Dedifferentiated amniotic fluid mesenchymal stem cell (primary cell): ENCODE measurements at regions not wholly inside any gene's neighbourhood (a gene's known extent, or its start where the extent isn't known, plus 50 kb on each side); places are given as distances from the start of the nearest gene placed in this dataset.

Experiments
- DNase-seq: peaks from one replicate; pipeline ENCODE4 v3.0.0-alpha.2; 2016; ENCODE audit errors: extremely low spot score

DNA sequence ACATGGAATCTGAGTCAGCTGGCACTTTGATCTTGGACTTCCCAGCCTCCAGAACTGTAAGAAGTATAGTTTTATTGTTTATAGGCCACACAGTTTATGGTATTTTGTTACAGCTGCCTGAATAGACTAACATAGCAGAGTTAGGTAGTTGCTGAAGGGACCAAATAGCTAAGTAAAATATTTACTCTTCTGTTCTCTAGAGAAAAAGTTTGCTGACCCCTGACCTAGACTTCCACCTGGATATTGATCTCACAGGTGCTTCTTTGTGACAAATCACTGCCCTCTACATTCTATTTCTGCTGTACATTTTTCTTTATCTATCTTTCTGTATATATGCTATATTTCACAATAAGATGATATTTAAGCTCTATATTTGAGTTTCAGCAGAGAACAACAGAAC lies 212.5 kb downstream of the CSNK2A3 start:
- no peak for DNase-seq

DNA sequence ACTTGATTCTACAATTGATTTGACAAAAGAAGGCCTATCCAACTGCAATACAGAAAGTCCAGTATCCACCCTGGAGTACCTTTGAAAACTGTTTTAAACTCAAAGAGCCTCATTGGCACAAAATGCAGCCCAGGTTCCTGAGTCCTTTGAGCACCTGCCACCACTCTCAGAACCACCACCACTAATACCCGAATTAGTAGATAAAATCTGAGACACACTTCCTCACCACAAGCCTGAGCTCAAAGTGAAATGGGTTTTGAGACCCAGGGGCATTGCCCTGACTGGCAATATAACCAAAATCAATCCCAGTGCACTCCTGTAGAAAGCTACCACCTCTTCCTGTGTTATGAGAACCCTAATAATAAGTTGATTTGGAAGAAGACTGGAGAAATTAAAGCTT lies 215.7 kb downstream of the CSNK2A3 start:
- no peak for DNase-seq

DNA sequence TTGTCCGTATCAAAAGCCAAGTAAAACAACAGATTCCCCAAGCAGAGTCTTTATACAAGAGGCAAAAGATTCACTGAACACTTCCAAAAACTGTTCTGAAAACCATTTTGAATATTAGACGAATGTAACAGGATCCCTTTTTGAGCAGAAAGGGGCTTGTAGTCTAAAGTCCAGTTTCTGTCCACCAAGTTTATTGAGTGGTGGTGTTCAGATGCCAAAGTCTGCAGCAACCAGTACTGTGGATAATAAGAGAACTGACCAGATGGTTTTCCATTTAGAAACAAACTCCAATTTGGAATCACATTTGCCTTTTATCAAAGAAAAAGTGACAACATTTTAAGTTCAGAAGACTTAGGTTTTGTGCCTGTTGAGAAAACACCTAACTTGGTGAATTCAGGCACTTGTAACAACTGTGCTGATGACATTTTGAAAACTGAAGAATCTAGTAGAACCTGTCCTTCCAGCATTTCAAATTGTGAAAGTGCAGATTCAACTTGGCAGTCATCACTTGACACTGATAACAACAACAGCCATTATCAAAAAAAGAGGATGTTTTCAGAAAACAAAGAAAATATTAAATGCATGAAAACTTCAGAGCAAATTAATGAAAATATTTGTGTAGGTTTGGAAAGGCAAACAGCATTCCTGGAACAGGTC lies 217.1 kb downstream of the CSNK2A3 start:
- no peak for DNase-seq

DNA sequence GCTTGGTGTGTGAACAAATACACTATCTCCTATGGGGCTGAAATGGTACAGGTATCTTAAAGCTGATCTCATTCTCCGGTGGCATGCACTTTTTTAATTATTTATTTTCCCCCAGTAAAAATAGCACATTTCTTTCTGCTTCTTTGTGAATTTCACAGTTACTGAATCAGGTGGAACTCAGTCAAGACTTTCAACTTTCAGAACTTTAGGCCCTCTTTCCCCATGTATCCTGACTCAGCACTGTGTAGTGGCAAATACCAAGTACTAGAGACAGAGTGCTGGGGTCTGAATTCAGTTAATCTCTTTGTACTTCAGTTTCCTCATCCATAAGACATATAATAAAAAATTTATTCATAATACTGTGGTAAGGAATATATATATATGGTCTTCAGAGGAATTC lies 223.9 kb downstream of the CSNK2A3 start:
- DNase-seq = no peak

DNA sequence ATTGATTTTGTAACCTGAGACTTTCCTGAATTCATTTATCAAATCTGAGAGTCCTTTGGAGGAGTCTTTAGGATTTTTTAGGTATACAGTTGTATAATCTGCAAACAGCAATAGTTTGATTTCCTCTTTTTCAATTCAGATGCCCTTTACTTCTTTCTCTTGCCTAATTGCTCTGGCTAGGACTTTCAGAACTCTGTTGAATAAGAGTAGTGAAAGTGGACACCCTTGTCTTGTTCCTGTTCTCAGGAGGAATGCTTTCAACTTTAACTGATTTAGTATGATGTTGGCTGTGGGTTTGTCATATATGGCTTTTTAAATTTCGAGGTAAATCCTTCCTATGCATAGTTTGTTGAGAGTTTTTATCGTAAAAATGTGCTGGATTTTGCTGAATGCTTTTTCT lies 227.4 kb downstream of the CSNK2A3 start:
- DNase-seq = no peak

DNA sequence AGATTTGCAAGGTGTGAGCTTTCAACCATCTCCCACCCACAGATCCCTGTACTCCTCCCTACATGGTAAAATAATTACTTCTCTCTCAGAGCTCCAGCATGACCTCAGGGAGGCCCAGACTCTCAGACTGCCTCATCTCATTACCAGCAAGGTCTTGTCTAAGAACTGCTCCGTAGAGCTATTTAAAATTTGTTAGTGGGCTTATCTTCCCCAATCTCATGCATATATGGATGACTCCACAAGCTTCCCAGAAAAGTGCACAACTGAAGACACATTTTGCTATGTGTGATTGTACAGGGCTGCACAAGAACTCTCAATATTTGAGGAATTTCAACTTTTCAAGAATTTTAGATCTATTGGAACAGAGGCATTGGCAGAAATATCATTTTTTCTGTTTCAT lies 230.3 kb downstream of the CSNK2A3 start:
- DNase-seq = no peak

DNA sequence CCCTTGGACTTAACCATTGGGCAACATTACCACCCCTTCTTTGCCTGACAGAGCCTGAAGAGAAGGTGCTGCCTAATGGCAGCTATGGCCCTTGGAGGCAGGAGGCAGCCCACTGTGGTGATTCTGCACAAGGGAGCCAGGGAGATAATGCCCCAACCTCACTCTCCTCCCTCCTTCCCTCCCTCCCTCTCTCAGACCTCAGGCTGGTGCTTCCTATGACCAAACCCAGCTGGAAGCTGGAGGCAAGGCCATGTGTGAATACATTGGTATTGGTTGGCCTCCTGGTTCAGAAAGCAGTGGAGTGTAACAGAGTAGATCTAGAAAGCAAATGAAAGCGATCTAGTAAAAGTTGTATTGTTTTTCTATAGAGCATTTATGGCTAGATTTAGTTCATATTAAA lies 233.1 kb downstream of the CSNK2A3 start:
- no peak for DNase-seq

DNA sequence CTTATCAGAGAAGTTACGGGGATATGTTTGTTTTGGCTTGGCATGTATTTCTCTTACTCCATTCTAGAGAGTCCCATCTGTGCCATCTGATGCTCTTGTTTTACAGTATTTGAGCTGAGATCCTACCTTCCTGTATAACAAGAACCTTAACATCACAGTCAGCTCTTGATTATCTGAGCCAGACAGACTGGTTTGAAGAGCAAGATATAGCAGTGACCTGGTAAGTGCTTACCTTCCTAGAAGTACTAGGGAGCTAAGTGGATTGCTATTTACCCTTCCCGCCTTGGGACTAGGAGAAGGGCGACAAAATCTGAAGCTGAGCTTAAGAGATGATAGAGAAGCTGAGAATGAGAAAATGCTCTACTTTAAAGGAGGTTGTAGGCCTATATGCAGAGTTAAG lies 235.3 kb downstream of the CSNK2A3 start:
- DNase-seq = no peak

DNA sequence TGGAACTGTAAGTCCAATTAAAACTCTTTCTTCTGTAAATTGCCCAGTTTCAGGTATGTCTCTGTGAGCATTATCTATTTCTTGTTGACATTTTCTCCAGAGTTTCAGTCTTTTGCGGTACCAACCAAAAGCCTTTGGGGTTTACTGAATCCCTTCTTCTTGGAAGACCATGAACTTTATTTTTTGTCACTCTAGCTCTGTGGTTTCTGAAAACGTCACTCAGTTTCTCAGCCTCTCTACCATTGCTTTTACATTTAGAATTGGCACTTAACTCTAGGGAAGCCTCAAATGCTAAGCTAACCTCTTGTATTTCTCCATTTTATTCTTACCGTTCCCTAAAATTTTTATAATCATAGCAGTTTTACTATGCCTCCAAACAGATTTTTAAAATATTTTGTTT lies 237.6 kb downstream of the CSNK2A3 start:
- DNase-seq = no peak

DNA sequence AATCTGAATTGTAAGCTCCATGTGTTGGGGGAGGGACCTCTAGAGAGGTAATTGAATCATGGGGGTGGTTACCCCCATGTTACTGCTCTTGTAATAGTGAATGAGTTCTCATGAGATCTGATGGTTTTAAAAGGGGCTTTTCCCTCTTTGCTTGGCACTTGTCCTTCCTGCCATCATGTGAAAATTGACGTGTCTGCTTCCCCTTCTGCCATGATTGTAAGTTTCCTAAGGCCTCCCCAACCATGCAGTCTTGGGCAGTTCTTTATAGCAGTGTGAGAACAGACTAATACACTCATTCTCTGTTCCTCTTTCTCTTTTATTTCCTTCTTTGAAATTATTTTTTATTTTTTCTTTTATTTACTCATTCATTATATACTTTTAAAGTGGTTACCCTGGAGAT lies 239.4 kb downstream of the CSNK2A3 start:
- DNase-seq = no peak

DNA sequence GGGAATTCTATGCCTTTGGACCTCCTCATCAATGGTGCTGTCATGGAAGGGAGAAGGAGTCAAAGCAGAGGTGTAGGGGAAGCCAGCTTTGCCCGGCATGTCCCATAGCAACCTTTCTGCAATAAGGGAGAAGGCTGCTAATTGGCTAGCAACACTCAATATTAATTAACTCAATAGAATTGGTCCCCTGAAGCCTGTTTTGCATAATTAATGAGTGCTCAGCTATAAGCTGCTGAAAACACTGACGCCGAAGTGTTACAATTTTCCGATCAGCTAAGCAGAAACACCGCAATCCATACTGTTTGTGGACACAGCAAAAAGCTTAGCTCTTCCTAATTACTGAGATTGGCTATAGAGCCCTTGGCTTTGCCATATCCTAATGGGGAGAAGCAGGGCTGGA lies 245.0 kb downstream of the CSNK2A3 start:
- DNase-seq = no peak

DNA sequence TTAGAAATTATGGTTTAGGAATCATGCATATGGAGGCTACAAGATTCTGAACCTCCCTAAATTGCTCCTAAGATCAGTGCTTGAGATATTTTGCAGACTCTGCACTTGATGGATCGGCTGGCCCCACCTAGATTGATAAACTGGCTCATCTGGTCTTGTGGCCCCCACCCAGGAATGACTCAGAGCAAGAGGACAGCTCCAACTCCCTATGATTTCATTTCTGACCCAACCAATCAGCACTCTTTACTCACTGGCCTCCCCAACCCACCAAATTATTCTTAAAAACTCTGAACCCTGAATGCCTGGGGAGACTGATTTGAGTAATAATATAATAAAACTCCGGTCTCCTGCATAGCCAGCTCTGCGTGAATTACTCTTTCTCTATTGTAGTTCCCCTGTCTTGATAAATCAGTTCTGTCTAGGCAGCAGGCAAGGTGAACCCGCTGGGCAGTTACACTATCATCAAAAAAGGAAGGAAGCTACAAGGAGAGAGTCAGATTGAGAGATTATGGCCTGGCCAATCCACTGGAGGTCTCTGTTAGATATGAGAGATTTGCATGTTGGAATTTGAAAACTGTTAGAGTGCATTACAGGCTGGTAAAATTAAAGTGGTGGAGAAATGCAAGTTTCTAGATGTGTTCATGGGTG lies 245.8 kb downstream of the CSNK2A3 start:
- no peak for DNase-seq

DNA sequence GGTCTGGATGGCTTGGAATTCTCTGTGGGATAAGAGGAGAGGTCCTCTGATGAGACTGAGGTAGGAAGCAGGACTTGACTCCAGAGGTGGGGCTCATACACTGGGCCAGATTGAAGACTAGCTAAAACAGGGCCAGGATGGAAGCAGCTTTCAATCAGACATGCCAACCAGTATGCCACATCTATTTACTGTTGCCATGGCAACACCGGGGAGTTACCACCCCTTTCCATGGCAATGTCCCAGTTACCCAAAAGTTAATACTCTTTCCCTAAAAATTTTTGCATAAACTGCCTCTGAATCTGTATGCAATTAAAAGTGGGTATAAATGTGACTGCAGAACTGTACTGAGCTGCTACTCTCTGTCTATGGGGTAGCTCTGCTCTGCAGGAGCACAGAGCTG lies 247.5 kb upstream of the ZBED5 start:
- no peak for DNase-seq

DNA sequence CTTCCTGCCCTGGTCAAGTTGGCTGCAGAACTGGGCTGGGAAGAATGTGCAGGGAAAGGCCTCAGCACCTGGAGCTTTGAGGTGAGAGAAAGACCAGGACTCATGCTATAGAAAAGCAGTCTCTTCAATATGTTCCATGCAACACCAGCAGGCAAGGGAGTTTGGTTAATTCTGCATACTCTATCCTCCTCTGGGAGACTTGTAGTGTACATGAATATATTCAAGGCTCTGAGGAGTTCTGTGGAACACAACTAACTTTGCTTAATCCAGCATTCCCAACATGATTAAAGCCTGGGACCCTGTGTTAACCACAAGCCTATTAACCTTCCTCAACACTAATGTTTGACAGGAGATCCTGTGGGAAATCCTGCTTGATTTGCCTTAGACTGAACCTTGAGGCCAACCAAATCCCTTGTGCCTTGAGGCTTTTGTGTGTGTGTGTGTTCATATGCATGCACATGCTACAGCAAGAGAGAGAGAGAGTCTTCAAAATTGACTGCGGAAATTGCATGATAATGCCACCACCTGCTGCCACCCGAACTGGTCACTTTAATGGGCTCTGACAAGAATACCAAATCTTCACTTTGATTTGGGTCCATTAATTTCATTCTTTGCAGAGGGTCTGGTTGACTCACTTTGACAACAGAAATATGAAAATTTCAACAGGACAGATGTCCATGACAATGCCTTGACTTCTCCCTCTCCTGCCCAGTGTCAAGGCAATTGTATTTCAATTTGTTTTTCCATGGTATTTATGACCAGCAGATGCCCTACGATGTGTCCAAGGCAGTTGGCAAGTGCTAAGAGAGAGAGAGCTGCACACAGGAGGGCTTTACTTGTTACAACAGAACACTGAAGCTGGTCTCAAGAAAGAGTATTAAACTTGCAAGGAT lies 238.2 kb upstream of the ZBED5 start:
- DNase-seq = no peak

DNA sequence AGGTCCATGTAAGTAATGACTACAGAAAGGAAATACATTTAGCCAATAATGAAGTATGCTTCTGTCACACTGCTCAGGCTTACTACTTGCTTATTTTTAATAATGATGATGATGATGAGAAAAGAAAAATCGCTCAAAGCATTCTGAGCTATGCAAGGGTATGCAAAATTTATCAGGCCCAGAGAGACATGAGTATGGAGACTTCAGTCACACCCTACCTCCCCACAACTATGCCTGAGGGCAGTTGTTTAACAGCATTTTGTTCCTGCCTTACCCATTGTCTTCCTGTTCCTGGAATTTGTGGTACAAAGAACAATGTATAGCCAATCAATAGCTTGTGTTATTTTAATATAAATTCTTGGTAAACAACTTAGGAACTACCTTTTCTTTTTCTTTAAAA lies 232.6 kb upstream of the ZBED5 start:
- DNase-seq = no peak

DNA sequence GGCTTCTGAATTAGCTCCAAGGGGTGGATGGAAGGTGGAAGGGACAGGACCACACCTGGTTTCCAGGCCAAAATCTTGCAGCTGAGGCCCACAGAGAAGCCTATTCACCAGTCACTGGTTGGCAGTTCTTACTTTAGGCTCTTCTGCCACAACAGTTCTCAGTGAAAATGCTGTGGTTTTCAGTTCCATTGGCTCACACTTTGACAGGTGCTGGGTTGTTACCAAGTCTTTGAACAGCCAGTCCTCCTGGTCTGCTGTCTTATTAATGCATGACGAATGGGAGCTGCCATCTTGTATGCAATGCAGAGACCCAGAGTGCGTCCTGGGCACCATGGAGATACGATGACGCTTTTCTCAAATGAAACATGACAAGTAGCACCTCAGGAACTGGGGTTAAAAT lies 232.0 kb upstream of the ZBED5 start:
- DNase-seq = no peak

DNA sequence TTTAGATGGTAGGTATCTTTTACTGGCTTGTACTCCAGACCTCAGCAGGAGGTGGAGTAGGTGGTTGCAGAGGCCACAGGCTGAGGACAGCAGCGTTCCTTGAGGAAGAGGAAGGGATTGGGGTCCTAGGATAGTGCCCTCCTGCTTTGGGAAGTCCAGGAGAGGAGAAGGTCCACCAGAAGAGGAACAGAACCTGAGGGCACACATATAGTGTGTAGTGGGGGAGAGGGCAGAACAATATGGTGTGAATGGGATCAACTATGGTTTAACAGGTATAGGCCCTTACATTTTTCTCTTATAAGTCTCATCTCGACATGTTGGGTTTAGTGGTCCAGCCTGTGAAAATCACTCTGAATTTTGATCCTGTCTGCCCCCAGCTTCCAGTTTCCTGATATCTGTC lies 229.1 kb upstream of the ZBED5 start:
- DNase-seq = no peak

DNA sequence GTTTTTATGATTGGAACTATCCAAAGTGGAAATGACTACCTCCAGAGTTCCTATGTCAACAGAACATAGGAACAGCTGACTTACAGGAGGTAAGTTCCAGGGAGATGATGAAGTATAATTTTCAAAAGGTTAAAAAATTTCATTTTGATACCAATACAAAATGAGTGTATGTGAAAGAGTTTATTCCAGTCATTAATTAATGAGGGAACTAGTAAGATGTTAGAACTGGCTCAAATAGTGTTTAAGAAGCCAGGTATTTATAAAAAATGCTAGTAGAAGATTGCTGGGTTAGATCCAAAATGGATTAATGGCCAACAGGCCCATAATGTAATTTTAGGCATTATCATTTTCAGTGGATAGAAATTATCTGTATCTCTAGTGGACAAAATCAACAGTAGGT lies 227.7 kb upstream of the ZBED5 start:
- DNase-seq = no peak

DNA sequence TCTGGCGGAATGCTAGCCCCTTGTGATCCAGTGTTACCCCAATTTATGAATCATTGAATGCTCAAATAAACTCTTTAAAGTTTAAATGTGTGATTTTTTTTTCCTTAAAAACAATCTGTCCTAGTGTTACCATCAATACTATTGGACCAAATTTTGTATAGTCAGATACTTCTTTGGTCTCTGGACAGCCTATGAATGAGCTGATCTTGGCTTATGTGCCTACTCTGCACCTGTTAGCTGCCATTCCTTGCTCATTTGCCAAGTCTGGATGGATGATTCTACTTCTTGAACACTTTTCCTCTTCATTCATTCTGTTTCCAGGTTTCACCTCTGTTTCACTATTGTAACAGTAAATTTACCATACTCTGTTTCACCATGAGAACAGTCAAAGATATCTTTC lies 226.5 kb upstream of the ZBED5 start:
- no peak for DNase-seq

DNA sequence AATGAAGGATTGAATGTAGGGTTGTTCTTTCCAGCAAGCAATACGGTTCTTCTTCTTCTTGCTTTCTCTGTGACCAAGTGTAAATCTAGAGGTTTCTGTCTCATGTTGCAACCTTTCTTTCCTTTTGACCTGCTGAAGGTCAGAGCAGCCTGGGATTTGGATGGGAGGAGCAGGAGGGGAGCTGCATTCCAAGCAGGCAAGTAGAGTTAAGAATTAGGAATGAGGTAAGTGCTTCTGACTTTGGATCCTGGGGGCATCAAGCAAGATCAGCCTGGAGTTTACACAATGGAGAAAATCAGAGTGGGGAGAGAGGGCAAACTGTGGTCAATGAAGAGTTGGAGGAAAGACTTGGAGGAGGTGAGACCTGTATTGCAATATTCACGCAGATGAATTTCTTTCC lies 225.6 kb upstream of the ZBED5 start:
- DNase-seq = no peak

DNA sequence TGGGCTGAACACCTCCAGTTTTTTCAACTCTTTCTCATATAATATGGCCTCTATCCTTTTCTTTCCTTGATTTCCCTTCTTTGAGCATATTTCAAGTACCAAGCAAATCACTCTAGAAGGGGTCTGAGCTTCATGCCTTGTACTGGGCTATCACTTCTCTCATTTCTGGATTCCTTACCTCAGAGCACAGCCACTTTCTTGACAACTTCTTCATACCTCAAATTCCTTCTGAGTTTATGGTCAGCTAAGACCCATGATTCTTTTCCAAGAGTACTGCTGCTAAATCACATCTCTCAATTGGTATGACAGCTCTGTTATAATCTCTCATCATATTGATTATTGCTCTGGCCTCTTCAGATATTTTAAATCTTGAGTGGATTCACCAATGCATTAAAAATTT lies 224.8 kb upstream of the ZBED5 start:
- no peak for DNase-seq

DNA sequence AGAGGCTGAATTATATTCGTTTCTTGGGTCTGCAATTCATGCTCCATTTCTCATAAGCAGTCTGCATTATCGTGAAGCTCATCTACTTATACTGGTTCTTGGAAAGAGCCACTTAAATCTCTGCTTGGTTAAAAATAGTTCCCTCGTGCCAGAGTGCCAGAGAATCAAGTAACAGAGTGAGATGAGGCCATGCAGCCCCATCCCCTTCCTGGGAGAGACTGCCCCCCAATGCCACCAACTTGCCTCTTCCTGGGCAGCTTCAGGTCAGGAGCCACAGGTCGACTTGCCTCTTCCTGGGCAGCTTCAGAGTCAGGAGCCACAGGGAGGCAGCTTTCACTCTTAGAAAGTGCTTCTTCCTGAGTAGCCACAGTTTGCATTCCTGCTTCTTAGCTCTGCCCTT lies 223.9 kb upstream of the ZBED5 start:
- no peak for DNase-seq

DNA sequence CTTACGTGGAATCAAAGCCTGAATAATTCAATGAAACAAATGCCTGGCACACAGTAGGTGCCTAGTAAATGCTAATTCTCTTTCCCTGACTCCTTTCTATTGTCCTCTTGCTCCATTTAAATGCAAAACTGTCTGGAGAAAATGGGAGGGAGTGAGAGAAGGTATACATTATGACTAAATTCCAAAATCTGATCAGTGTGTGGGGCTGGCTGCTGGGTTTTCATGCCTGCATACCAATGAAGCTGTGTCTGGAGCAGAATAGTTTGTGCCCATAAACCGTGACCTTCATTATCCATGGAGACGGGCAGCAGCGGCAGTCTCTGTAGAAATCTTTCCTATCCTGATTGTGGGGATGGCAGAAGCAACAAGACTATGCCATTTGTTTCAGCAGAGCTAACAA lies 223.4 kb upstream of the ZBED5 start:
- no peak for DNase-seq
